B cell (primary cell): ENCODE measurements at regions not wholly inside any gene's neighbourhood (a gene's known extent, or its start where the extent isn't known, plus 50 kb on each side); places are given as distances from the start of the nearest gene placed in this dataset.

Experiments
- EZH2 ChIP-seq: IDR thresholded peaks from 2 replicates; pipeline ENCODE4 v1.6.1; 2012; ENCODE audit warnings: borderline replicate concordance, low read depth, mild to moderate bottlenecking, moderate library complexity, low read length; ENCODE audit not compliant: insufficient read depth, poor library complexity, severe bottlenecking
- TF ChIP-seq, protein P1 (sequence below): fragments of 200-600 bp; IDR thresholded peaks from one replicate; pipeline ENCODE4 v1.8.0; 2022; ENCODE audit warnings: antibody characterized with exemption, mild to moderate bottlenecking

GRCh38 chr6:126516411-126516810, 176.5 kb downstream of the CENPW start:
- TF ChIP-seq, protein P1, sequence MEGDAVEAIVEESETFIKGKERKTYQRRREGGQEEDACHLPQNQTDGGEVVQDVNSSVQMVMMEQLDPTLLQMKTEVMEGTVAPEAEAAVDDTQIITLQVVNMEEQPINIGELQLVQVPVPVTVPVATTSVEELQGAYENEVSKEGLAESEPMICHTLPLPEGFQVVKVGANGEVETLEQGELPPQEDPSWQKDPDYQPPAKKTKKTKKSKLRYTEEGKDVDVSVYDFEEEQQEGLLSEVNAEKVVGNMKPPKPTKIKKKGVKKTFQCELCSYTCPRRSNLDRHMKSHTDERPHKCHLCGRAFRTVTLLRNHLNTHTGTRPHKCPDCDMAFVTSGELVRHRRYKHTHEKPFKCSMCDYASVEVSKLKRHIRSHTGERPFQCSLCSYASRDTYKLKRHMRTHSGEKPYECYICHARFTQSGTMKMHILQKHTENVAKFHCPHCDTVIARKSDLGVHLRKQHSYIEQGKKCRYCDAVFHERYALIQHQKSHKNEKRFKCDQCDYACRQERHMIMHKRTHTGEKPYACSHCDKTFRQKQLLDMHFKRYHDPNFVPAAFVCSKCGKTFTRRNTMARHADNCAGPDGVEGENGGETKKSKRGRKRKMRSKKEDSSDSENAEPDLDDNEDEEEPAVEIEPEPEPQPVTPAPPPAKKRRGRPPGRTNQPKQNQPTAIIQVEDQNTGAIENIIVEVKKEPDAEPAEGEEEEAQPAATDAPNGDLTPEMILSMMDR, result no peak
- no peak for TF ChIP-seq EZH2
